K562 (cell line): ENCODE measurements at regions not wholly inside any gene's neighbourhood (a gene's known extent, or its start where the extent isn't known, plus 50 kb on each side); places are given as distances from the start of the nearest gene placed in this dataset.

Experiments
- ATAC-seq: fragments of 200-7000 bp; cut with Tn5 transposase; 3 replicates; pipeline ENCODE4 v1.9.1; 2020; ENCODE audit warnings: moderate library complexity
- BruUV-seq: library from RNA; stranded (reverse); fragments of 400-500 nt; replicated peaks from 2 replicates; lab custom pipeline; 2021; lab: Mats Ljungman, UMichigan
- CTCF ChIA-PET: fragments of 300-600 bp; formaldehyde crosslinking; extraction: SDS; loops from one replicate; lab custom pipeline; 2021; ENCODE audit warnings: low intra/inter-chr PET ratio; lab: Yijun Ruan, JAX
- POLR2A ChIA-PET: fragments of 300-600, 350-650 bp; sonication (Branson Sonifier 250); formaldehyde crosslinking; extraction: SDS; loops from one replicate; lab custom pipeline; 2021; ENCODE audit warnings: antibody characterized with exemption, inconsistent platforms; lab: Yijun Ruan, JAX
- DNase-seq, 4 experiments: peaks; one replicate each; pipeline versions ENCODE4 v3.0.0 to v3.0.0-alpha.2; 2011 to 2018; ENCODE audit warnings: low spot score in 3 of 4, mixed read lengths in 3 of 4; ENCODE audit errors: extremely low read depth in 1 of 4
- FAIRE-seq: peaks from 2 replicates; lab custom pipeline; 2011; peaks lifted over from hg19 to GRCh38; lab: Jason Lieb, UNC
- H2AFZ ChIP-seq: 2 replicates; pipeline ENCODE4 v1.6.0; 2011; ENCODE audit warnings: low read depth, low read length, control low read depth, inconsistent platforms
- H3K27ac ChIP-seq: fragments of 200-600 bp; 3 replicates; pipeline ENCODE4 v1.8.0; 2011; ENCODE audit warnings: low read depth, mild to moderate bottlenecking, control low read depth, inconsistent platforms, low read length, moderate library complexity, mixed read lengths; ENCODE audit errors: extremely low read depth
- H3K27me3 ChIP-seq, 2 experiments: fragments of 300-600 bp in 1 of 2; 2 replicates in 1 of 2; 3 replicates in 1 of 2; pipeline versions ENCODE4 v1.6.0 to v1.8.0; 2011; ENCODE audit warnings: inconsistent platforms in 2 of 2, low read length in 2 of 2, mild to moderate bottlenecking in 1 of 2, mixed read lengths in 1 of 2, moderate library complexity in 1 of 2; ENCODE audit not compliant: control insufficient read depth in 2 of 2, insufficient read depth in 2 of 2
- H3K36me3 ChIP-seq: fragments of 300-600 bp; 3 replicates; pipeline ENCODE4 v1.8.0; 2011; ENCODE audit warnings: mild to moderate bottlenecking, low read length, inconsistent platforms; ENCODE audit not compliant: control insufficient read depth, insufficient read depth
- H3K4me1 ChIP-seq, 2 experiments: fragments of 200-600 bp in 1 of 2; replicated peaks in 1 of 2; 2 replicates in 1 of 2; 3 replicates in 1 of 2; pipeline versions ENCODE4 v1.5.1 to v1.8.0; 2011; ENCODE audit warnings: inconsistent platforms in 2 of 2, low read length in 2 of 2, mild to moderate bottlenecking in 1 of 2, mixed read lengths in 1 of 2, moderate library complexity in 1 of 2; ENCODE audit not compliant: control insufficient read depth in 2 of 2, insufficient read depth in 2 of 2
- H3K4me2 ChIP-seq: 2 replicates; pipeline ENCODE4 v1.6.1; 2011; ENCODE audit warnings: low read length, control low read depth, inconsistent platforms, mixed read lengths; ENCODE audit not compliant: insufficient read depth
- H3K4me3 ChIP-seq: fragments of 200-600 bp; sonication (generic), shearing (Covaris generic); 2 replicates; pipeline ENCODE4 v1.5.1; 2016; ENCODE audit warnings: control low read depth, inconsistent platforms
- H3K79me2 ChIP-seq: fragments of 200-600 bp; 3 replicates; pipeline ENCODE4 v1.8.0; 2011; ENCODE audit warnings: low read length, inconsistent platforms; ENCODE audit not compliant: control insufficient read depth, insufficient read depth
- H3K9ac ChIP-seq, 2 experiments: 2 replicates each; pipeline versions ENCODE4 v1.6.0 to v1.6.1; 2011; ENCODE audit warnings: low read depth in 2 of 2, low read length in 2 of 2, control low read depth in 1 of 2, inconsistent platforms in 1 of 2, mild to moderate bottlenecking in 1 of 2, mixed read lengths in 1 of 2; ENCODE audit not compliant: insufficient read depth in 1 of 2
- H3K9me1 ChIP-seq: one replicate; pipeline ENCODE4 v1.6.0; 2011; ENCODE audit warnings: inconsistent platforms, mild to moderate bottlenecking, low read length, moderate library complexity; ENCODE audit not compliant: control insufficient read depth, insufficient read depth
- H3K9me3 ChIP-seq: replicated peaks from 2 replicates; pipeline ENCODE4 v1.5.1; 2011; ENCODE audit warnings: low read depth, low read length, inconsistent platforms; ENCODE audit not compliant: control insufficient read depth, insufficient read depth
- H4K20me1 ChIP-seq: replicated peaks from 2 replicates; pipeline ENCODE4 v1.6.1; 2011; ENCODE audit warnings: low read length, inconsistent platforms, mixed read lengths; ENCODE audit not compliant: control insufficient read depth, insufficient read depth
- ASH1L ChIP-seq: fragments of 450-650 bp; IDR thresholded peaks from 2 replicates; pipeline ENCODE4 v1.6.1; 2018; ENCODE audit warnings: borderline replicate concordance, mild to moderate bottlenecking, low read depth; ENCODE audit not compliant: partially characterized antibody
- CBX1 ChIP-seq: sonication (generic); IDR thresholded peaks from 2 replicates; pipeline ENCODE4 v1.6.1; 2016; ENCODE audit warnings: antibody characterized with exemption, low read depth, mild to moderate bottlenecking
- CC2D1A ChIP-seq: fragments of 450-650 bp; IDR thresholded peaks from 2 replicates; pipeline ENCODE4 v1.6.1; 2017; ENCODE audit warnings: mild to moderate bottlenecking
- CHD2 ChIP-seq: IDR thresholded peaks from 2 replicates; pipeline ENCODE4 v1.6.1; 2011; ENCODE audit warnings: low read depth, low read length
- FOXK2 ChIP-seq, 2 experiments: fragments of 450-650 bp; IDR thresholded peaks in 1 of 2; conservative IDR thresholded peaks in 1 of 2; 2 replicates each; pipeline ENCODE4 v1.6.1; 2016; ENCODE audit warnings: low read depth in 2 of 2, mild to moderate bottlenecking in 1 of 2
- LEF1 ChIP-seq: fragments of 450-650 bp; IDR thresholded peaks from 2 replicates; pipeline ENCODE4 v1.6.1; 2016; ENCODE audit warnings: mild to moderate bottlenecking
- POLR3G ChIP-seq: IDR thresholded peaks from 2 replicates; pipeline ENCODE4 v1.6.1; 2011; ENCODE audit not compliant: insufficient read length, insufficient replicate concordance; ENCODE audit errors: extremely low read depth
- RCOR1 ChIP-seq, 2 experiments: IDR thresholded peaks; 2 replicates each; pipeline ENCODE4 v1.6.1; 2012; ENCODE audit warnings: low read depth in 2 of 2, low read length in 2 of 2, borderline replicate concordance in 1 of 2, improper control_type of control experiment in 1 of 2
- SMARCB1 ChIP-seq: IDR thresholded peaks from 2 replicates; pipeline ENCODE4 v1.6.1; 2011; ENCODE audit warnings: improper control_type of control experiment, low read depth; ENCODE audit not compliant: insufficient read length
- YY1 ChIP-seq, 3 experiments: IDR thresholded peaks; 2 replicates each; pipeline ENCODE4 v1.6.1; 2011; ENCODE audit warnings: low read length in 2 of 3, mild to moderate bottlenecking in 2 of 3, moderate library complexity in 2 of 3, borderline replicate concordance in 1 of 3, control low read depth in 1 of 3, low read depth in 1 of 3; ENCODE audit not compliant: insufficient read depth in 3 of 3, insufficient replicate concordance in 2 of 3, control insufficient read depth in 1 of 3, insufficient read length in 1 of 3; ENCODE audit errors: extremely low read depth in 1 of 3
- ZNF146 ChIP-seq: IDR thresholded peaks from one replicate; pipeline ENCODE4 v1.6.1; 2018; ENCODE audit warnings: missing compliant biosample characterization; ENCODE audit not compliant: unreplicated experiment
- ZNF717 ChIP-seq: fragments of 250-450 bp; sonication (Bioruptor Pico); IDR thresholded peaks from 2 replicates; pipeline ENCODE4 v1.5.0; 2021
- WGBS: fragments of 100-300 bp; shearing (Covaris generic); methylation state at CpG from one replicate; pipeline ENCODE4 v1.1.6; 2016; ENCODE audit warnings: low coverage, mixed read lengths; ENCODE audit not compliant: insufficient coverage; ENCODE audit errors: missing lambda C conversion rate; 5-methylcytosine and 5-hydroxymethylcytosine counted together
- in situ Hi-C: fragments of 300-500 bp; cut with MboI; formaldehyde crosslinking; loops from 4 replicates; pipeline ENCODE4 v1.15.0; 2018; ENCODE audit warnings: inconsistent platforms, mixed read lengths
- intact Hi-C: fragments of 100-400 bp; cut with micrococcal nuclease; formaldehyde crosslinking; loops from 2 replicates; pipeline ENCODE4 v1.14.2; 2022

- TF ChIP-seq YY1 (IDR thresholded peaks at IDR 0.05; ENCODE audit: borderline replicate concordance in 1 of 3, control insufficient read depth in 1 of 3, extremely low read depth in 1 of 3, insufficient read depth in 3 of 3, insufficient read length in 1 of 3, insufficient replicate concordance in 2 of 3, low read depth in 1 of 3, low read length in 2 of 3) (no peak), LEF1 (no peak), CBX1 (no peak), ZNF146 (CRISPR knock-in tag) (no peak)
These were observed 575.2 kb downstream of the ISL1 start (continued) for GRCh38 chr5:51958473-51958872.

- Histone ChIP-seq H3K27ac (no peak overlapping the region), H3K36me3 (no peaks in the 10 kb centered on the region), H3K9ac (no peak overlapping the region), H3K4me2 (no peak overlapping the region), H3K9me1 (no peaks in the 10 kb centered on the region), H3K9me3 (no peaks in the 10 kb centered on the region; the same call in 1 of the 2 replicates), H3K4me3 (no peak overlapping the region), H3K4me1 (no peaks in the 10 kb centered on the region), H2AFZ (no peak overlapping the region), H3K27me3 (no peaks in the 10 kb centered on the region), H4K20me1 (no peaks in the 10 kb centered on the region), H3K79me2 (no peaks in the 10 kb centered on the region)
- FAIRE-seq (no peak), ATAC-seq (no peak), DNase-seq (no peak)
- intact Hi-C loops (no loop called here), in situ Hi-C loops (no loop called here)
- TF ChIP-seq RCOR1 (IDR thresholded peaks at IDR 0.05; ENCODE audit: borderline replicate concordance in 1 of 2, low read depth in 2 of 2, low read length in 2 of 2) (no peak), ZNF717 (CRISPR knock-in tag) (no peak), POLR3G (no peak), SMARCB1 (no peak), CHD2 (no peak), ASH1L (no peak), FOXK2 (conservative IDR thresholded peaks at IDR 0.05 in 1 of 2, IDR thresholded peaks at IDR 0.05 in 1 of 2; ENCODE audit: low read depth in 2 of 2) (no peak), CC2D1A (no peak)
- 0% methylated on average over 2 of the region's 2 CpGs for WGBS
- POLR2A ChIA-PET, result no interaction called here
- no TSS peak for BruUV-seq
- CTCF ChIA-PET, result no interaction called here
These were observed 577.4 kb downstream of the ISL1 start for GRCh38 chr5:51960617-51961121.
